Coronary artery (tissue), 2 donors: ENCODE measurements at regions not wholly inside any gene's neighbourhood (a gene's known extent, or its start where the extent isn't known, plus 50 kb on each side); places are given as distances from the start of the nearest gene placed in this dataset.

Experiments used
- DNase-seq: peaks from one replicate; pipeline ENCODE4 v3.0.0-alpha.2; 2017; ENCODE audit warnings: low spot score
- H3K27ac ChIP-seq, 2 donors: fragments of 200-600 bp; sonication (generic); one replicate each; pipeline ENCODE4 v1.5.1; 2016 to 2019
- H3K4me3 ChIP-seq: fragments of 200-600 bp; sonication (generic); 2 replicates; pipeline ENCODE4 v1.5.1; 2016; ENCODE audit warnings: mild to moderate bottlenecking, moderate library complexity
- CTCF ChIP-seq: fragments of 200-600 bp; sonication (generic); IDR thresholded peaks from one replicate; pipeline ENCODE4 v1.5.1; 2019; ENCODE audit warnings: antibody characterized with exemption

DNA sequence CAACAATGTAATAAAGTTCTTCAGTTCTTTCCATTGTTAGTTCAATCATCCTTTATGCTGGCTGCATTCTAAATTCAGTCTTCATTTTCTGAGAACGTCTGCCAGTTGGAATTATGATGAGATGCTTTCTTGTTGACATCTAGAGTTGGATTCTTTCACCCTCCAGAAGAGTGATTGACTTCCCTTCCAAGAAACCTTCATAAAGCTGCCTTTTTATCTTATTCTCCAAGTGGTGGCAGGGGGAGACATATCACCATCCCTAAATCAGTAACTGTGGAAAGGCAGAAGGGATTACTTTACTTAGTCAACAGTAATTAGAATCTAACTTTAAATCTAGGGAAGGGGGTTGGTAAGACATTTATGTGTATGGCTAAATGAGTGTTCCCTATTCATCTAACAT is 86.8 kb upstream of the GULP1 start:
- no peak for DNase-seq
- no peak for TF ChIP-seq CTCF
- H3K27ac ChIP-seq: no peak overlapping the region

DNA sequence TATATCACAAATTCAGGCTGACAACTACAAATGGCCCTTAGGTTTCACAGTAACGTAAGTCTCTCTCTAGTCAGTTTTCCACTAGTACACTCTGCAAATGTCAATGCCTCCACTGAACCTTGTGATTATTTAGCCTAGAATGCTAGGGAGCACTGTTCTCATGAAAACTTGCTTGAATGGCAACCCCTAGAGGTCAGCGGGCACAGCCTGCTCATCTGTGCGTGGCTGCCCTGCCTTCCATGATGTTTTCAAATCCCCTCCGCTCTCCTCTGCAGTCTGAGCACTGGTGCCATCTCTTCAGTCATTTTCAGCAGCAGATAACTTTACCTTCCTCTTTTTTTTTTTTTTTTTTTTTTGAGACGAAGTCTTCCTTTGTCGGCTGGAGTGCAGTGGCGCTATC is 84.1 kb upstream of the GULP1 start:
- no peak overlapping the region for H3K27ac ChIP-seq
- DNase-seq: no peak
- H3K4me3 ChIP-seq: no peak overlapping the region
- TF ChIP-seq CTCF: no peak

More for the DNA sequence above, 86.8 kb upstream of the GULP1 start:
- H3K4me3 ChIP-seq: no peak overlapping the region

- TF ChIP-seq CTCF: no peak
- no peak for DNase-seq
- H3K27ac ChIP-seq: no peak overlapping the region
- H3K4me3 ChIP-seq: no peak overlapping the region
Observed at GRCh38 chr2:188209218-188209617, 82.5 kb upstream of the GULP1 start.

GRCh38 chr2:188217264-188217663 is 74.4 kb upstream of the GULP1 start:
- TF ChIP-seq CTCF: no peak
- no peak for DNase-seq
- H3K4me3 ChIP-seq: no peak overlapping the region
- no peak overlapping the region for H3K27ac ChIP-seq

DNA sequence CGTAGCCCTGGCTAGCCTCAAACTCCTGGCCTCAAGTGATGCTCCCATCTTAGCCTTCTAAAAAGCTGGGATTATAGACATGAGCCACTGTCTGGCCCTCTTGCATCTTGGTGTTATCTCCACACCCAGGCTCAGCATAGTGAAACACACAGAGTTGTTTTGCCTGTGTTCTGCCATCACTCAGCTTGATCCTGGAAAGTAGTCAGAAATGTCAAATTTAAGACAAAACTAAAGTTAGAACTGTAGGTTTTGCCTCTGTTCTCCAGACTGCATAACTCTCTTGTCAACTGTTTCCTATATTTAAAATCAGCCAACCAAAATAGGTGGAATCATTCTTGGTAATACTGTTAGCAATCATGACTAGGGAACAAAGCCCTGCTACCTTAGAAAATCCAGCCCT is 72.1 kb upstream of the GULP1 start:
- no peak for DNase-seq
- no peak for TF ChIP-seq CTCF
- no peak overlapping the region for H3K27ac ChIP-seq
- H3K4me3 ChIP-seq: no peak overlapping the region

GRCh38 chr2:188220535-188220934 is 71.1 kb upstream of the GULP1 start:
- no peak for DNase-seq
- Histone ChIP-seq H3K27ac (no peak overlapping the region), H3K4me3 (no peak overlapping the region)
- no peak for TF ChIP-seq CTCF

DNA sequence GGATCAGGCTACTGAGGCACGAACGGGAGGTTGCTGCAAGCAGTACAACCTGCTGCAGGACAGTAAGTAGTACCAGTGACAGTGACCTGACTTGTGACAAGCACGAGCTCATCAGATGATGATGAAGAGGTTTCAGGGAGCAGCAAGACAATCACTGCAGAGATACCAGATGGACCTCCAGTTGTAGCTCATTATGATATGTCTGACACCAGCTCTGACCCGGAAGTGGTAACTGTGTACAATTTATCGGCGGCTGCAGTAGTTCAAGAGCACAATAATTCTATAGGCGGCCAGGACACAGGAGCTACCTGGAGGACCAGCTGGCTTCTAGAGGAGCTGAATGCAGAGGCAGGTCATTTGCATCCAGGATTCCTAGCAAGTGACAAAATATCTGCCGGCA is 64.0 kb upstream of the GULP1 start:
- TF ChIP-seq CTCF: no peak
- no peak overlapping the region for H3K4me3 ChIP-seq
- H3K27ac ChIP-seq: no peak overlapping the region
- no peak for DNase-seq
